HG02610 (cell line): ENCODE measurements at regions not wholly inside any gene's neighbourhood (a gene's known extent, or its start where the extent isn't known, plus 50 kb on each side); places are given as distances from the start of the nearest gene placed in this dataset.

ENCODE experiments used
- ATAC-seq: cut with Tn5 transposase; IDR thresholded peaks from one replicate; pipeline ENCODE4 v1.9.1; 2021; ENCODE audit warnings: mild to moderate bottlenecking, moderate library complexity; ENCODE audit not compliant: unreplicated experiment

DNA sequence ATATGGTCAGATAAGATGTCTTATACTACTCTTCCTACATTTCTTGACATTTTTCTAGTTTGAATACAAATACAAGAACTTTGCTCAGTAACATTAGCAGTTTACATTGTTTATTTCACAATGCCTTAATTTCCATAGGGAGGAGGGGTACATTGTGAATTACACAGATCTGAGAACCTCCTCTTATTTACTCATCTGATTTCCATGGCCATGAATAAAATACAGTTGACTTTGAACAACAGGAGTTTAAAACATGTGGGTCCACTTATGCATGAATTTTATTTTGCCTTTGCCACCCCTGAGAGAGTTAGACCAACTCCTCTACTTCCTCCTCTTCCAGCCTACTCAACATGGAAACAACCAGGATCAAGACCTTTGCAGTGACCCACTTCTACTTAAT is 67.7 kb downstream of the MGST1 start:
- no peak for ATAC-seq

DNA sequence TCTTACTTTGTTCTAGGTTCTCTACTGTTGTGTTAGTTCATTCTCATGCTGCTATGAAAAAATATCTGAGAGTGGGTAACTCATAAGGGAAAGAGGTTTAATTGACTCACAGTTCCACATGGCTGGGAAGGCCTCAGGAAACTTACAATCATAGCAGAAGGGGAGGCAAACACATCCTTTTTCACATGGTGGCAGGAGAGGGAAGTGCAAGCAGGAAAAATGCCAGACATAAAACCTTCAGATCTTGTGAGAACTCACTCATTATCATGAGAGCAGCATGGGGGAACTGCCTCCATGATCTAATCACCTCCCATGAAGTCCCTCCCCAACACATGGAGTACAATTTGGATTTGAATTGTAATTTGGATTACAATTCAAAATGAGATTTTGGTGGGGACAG is 69.6 kb downstream of the MGST1 start:
- ATAC-seq = no peak

DNA sequence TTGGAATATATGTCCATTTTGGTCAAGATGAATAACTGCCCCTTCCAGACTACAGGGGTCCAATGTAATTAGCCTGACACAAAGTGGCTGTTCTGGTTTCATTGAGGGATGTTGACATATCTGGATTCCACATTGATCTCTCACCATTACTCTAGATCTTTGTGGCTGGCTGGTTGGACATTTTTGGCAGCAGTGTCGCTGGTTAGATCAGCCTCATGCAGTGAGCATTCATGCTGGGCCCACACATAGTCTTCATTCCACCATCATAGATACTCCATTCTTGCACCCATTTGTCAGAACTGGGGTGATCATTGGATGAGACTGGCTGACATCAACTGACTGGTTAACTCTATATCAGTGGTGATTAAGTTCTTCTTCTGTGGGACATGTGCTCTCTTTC is 74.4 kb downstream of the MGST1 start:
- no peak for ATAC-seq

DNA sequence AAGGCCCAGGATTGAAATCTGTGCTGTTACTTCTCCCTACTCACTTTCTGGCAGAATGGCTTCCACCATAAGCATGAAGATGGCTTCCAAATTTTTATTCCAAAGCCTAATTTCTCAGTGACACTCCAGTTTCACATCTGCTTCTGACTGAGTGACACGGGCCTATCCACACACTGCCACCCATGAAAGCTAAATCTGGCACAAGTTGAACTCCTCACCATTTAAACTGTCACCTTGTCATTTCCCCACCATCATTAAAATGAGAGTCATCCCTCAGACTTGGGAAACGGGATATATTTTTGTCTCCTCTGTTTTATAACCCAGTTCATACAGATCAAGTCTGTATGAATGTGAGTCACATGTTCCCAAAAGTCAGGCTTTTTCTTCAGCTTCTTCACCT is 77.1 kb downstream of the MGST1 start:
- no peak for ATAC-seq

DNA sequence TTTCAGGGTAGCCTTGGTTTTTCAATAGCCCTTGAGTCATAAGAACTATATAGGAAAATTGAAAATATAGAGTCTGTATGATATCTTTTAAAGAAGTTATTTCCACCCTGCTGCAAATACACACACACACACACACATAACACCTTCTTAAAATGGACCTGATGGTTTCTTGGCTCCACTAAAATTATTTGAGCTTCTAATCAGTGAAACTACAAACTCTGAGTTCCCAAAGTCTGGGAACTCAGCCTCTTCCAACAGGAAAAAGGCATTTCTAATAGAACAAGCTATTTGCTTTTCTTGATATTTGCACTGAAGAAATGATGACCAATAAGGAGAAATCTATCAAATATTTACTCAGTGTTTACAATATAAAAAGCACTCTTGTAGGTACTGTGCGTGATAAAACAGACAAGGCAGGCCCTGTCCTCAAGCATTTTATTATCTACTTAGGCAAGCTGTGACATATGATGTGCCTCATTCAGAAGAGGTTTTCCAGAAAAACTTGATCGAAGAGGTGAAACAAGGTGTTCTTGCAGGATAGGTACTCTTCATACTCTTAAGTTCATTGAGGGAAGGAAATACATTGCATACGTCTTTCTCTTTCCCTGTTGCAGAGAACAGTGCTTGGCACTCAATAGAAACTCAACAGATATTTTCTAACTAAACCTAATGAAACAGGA is 88.6 kb downstream of the MGST1 start:
- no peak for ATAC-seq

DNA sequence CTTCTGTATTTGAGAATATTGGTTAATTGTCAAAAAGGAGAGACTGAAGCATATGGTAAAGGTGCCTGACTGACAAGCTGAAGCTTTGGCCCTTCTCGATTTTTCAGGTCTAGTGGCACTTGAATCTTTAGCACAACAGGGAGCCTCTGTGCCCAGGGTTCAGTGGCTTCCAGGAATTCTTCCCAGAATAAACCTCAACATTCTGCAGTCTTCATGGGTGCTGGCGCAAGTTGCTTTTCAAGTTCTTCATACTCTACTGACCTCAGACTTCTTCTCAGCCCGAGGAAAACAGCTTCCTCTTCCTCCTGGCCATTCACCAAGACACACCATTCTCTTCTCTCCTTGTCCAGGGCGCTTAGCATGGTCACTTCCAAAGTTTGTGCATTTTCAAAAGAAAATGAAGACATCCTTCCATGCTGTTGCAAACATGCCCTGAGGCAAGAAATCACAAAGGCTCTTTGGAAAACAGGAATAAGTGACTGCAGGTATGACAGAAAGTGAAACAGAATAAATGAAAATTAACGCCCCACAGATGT is 89.9 kb downstream of the MGST1 start:
- no peak for ATAC-seq

DNA sequence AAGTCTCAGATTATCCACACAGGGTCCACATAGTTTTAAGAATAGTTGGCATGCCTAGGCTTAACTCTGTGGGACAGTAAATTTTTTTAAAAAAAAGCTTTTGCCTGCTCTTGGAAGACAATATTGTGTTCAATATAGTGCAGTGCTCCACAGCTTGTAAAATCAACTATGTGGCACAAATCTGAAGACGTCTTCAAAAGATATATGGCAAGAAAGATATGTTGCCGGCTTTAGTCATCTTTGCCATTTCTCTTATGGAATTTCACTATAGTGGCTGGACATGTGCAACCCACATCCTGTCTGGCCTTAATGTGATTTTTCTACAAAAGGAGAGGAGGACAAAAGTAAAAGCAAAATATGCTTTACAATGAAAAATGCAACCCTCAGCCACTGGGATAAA is 90.5 kb downstream of the MGST1 start:
- ATAC-seq = no peak

DNA sequence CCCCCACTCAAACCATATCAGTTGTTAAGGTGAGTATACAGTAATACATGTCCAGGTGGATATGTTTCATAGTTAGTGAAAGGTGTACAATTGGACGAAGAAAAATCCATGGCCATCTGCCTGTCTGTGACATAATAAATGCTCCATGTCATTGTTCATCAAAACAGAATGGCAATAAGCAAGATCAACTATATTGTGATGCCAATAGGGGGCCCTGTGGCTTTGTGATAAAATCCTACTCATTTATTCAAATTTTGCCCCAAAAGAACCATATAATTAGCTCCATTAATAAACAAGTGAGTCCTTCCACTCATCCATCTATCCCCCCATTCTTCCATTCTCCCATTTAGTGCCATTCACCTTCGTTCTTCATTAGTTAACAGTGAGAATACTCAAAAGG is 102.0 kb downstream of the MGST1 start:
- ATAC-seq = no peak

DNA sequence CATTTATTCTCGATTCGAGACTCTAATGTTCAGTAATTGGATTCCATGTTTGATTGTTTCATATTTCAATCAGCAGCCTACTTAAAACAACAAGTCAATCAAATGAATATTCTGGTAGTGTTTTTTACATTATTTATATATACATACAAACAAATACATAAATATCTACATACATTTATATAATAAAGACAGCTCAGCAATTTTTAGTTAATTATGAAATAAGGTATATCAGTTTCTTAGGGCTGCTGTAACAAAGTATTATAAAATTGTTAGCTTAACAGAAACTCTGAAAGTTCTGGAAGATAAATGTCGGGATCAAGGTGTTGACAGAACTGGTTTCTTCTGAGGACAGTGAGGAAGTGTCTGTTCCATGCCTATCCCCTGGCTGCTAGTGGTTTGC is 105.9 kb downstream of the MGST1 start:
- ATAC-seq = no peak

DNA sequence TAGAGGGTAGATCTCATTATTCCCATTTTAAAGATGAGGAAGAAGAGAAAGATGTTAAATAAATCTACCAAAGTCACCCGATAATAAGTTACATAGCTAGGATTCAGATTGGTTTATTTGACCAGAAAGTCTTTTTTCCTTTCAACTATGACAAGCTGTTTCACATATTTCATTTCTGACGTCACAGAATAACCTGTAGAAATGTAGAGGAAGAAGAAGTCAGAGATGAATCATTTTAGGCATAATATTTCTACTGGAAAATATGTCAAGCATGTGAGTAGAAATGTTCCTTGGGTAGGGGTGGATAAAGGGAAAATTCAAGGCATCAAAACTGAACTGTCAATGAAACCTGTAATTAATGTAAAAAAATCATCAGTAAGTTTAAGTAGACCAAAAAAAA is 107.0 kb downstream of the MGST1 start:
- ATAC-seq = no peak

DNA sequence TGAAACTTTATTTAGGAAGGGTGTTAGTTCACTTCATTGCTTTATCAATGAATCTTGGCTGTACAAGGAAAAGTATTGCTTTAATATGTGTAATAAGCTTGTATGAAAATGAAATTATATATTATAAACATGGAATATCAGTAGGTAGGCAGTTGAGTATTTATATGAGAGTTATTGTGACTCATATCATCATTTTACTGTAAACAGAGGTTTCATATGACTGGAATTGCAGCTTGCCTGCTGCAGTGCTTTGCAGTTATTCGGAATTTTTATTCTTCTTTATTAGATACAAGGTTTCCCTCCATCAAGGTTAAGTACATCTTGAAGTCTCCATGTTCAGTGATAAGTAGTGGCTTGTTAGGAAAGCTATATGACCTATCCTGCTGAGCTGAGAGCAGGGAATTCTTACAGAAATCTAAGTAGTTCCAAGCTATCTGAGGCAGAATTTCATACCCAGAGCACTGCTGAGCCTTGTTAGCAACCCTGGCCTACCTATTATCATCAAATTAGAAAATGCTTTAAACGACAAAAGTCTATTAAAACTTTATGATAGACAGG is 111.2 kb downstream of the MGST1 start:
- ATAC-seq = no peak

DNA sequence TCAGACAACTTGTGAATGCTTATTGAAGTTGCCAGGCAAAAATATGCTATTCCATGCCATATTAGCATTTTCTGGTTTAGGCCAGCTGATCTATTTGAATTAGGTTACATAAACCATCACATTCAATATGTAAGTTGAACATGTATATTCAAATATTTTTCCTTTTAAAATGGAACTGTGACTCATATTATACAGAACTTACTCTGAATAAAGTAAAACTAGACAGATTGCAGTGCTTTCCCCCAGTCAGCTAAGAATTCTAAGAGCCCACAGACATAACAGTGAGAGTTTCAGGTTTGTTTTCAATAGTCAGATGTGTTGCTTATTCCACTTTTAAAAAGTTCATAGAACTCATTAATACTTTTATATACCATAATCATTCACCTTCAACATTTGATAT is 119.8 kb downstream of the MGST1 start:
- ATAC-seq = peak; percentile 61

DNA sequence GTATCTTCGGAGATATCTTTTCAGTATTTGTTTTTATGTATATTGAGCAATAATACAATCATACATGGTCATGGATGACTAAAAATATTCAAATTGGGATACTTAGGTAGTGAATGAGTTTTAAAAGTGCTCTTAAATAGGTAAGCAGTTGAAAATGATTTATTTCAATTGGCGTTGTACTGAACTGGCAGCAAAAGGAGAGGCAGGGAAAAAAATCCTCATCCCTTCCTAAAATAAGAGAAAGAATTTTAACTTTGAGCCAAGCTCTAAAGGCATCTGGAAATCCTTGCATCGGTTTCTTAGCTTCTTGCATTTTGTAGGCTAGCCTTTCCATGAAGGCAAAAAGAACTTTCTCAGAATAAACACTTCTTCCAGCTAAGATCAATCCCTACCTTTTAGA is 125.2 kb downstream of the MGST1 start:
- no peak for ATAC-seq

DNA sequence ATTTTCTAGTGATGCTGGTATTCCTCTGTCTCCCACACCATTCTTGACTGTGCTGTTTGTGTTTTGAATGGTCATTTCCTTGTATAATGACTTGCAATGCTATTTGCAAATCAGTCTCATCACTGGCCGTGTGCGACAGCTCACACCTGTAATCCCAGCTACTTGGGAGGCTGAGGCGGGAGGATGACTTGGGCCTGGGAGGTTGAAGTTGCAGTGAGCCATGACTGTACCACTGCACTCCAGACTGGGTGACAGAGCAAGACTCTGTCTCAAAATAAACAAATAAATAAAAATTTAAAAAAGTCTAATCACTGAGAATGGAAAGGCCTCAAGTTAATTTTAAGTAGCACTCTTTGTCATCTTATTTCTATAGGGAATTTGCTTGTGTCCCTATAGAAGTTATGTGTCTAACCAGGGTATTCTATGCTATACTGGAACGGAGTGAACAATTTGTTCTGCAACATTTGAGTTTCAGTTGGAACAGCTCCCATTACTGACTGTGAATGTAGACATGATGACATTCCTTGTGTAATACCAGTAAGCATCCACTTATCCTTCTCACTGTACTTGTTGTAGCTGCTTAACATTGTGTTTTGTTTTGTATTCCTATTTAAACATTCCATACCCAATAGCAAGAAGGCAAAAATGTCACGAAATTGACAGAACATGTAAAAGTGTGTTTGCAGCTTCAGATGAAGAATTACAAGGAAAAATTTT is 126.3 kb downstream of the MGST1 start:
- no peak for ATAC-seq

DNA sequence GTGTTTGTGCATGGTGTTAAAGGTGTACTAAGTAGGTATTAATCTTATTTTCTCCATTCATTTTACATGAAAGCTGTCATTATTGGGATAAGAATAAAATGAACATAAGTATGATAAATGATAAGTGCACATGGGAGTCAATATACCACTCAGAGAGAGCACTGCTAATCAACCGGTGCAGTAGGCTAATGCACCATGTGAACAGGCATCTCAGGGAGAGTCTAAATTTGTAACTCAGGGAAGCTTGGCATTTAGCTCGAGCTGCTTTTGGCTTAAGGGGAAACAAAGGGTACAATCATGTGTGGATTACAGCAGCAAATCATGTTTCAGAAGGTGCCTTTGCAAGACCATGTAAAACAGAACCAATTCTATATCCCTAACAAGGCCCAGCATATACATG is 127.4 kb downstream of the MGST1 start:
- ATAC-seq = no peak

DNA sequence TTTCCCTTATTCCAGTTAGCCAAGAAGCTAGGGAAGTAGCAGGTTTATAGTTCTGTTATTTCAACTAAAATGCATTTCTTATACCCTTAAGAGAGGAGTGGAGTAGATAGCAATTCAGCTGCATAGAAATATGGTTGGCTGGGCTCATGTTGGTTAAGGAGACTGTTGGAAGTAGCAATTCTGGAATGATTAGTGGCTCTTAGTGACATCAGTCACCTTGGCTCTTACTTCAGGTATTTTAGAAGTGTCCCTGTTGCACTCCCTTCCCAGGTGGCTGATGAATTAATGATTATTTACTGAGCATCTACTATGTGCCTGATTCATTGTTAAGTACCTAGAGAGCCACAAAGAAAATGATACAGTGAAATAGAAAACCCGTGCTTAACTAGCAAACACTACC is 128.1 kb downstream of the MGST1 start:
- no peak for ATAC-seq

DNA sequence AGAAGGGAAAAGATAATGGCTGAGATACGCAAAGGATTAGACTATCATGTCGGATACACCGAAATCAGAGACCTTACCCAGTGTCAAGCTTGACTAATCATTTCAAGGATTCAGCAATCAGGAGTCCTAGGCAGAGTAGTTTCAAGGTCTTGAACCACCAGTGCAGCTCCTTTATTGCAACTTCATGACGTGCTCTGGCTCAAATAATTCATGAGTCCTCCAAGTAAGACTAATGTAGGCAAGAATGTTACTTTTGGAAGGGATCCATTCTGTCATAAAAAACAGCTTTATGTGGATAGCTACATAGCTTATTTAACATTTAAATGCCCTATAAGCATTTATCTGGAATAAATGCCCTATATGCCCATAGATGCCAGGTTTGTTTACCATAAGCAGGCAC is 123.2 kb downstream of the LMO3 start:
- no peak for ATAC-seq

DNA sequence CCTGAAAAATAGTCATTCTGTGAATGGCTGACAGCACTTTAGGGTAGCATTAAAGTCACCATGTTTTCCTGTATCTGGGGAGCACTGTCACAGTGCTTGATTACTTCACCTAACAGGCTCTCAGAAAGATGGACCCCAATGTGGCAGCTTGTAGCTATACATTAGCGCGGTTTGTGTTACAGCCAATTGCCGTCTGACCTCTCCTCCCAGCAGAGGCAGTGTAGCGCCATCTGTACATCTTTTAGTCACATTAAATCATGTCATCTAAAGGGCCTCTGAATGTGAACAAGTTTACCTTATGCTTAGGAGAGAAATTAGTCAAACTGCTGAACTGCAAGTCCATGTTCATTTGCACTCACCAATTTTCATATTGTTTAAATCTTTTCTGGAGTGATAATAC is 113.7 kb downstream of the LMO3 start:
- no peak for ATAC-seq

DNA sequence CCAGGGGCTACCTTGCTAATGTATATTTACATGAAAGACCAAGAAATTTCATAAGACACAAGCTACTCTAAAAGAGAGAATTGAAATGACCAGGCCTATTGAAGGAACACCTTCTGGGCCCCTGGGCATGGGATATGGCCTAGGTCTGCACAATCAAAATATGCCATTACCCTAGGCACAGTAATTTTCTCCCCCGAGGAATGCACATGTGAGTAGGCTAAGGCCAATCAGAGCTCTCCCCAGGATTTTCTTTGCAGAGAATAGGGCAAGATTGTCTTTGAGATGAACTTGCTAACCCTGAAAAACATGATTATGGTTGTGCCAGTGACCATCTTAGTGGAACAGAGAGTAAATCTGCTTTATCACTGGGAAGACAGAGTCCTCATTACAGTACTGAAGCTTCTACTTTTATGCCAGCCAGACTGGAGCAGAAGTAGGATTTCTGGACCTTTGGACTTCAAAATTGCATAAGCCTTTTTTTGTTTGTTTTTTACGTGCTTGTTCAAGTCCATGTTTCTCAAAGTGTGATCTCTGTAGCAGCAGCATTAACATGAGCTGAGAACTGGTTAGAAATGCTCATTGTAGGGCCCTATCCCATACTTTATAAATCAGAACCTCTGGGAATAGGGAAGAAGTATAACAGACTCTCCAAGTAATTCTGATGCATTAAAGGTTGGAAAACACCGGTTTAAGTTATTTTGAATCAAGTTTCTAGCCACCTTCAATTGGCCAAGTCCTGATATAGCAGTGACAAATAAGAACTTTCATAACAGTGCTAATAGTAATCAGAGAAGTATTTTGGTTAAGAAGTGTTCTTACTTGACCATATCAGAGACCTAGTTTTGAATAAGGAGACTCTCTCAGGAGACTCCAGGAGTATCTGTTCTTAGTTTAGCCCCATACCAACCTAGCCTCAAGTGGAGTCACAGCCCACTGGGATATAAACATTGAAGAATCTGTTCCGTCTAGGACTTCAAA is 112.9 kb downstream of the LMO3 start:
- no peak for ATAC-seq

DNA sequence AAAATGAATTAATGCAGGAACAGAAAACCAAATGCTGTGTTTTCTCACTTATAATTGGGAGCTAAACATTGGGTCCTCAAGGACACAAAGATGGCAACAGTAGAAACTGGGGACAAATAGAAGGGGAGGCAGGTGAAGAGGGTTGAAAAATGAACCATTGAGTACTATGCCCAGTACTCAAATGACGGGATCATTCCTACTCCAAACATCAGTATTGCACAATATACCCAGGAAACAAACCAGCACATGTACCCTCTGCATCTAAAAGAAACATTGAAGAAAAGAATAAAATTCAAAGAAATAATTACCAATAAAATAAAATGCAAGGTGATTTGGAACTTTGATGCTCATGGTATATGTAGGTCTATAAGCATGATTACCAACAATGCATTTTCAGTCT is 110.8 kb downstream of the LMO3 start:
- no peak for ATAC-seq
